ENCODE measurements at regions not wholly inside any gene's neighbourhood (a gene's known extent, or its start where the extent isn't known, plus 50 kb on each side); places are given as distances from the start of the nearest gene placed in this dataset.

- no peak for DNase-seq
Measured at GRCh38 chr11:111194860-111195568, 50.5 kb upstream of the POU2AF2 start.

DNA sequence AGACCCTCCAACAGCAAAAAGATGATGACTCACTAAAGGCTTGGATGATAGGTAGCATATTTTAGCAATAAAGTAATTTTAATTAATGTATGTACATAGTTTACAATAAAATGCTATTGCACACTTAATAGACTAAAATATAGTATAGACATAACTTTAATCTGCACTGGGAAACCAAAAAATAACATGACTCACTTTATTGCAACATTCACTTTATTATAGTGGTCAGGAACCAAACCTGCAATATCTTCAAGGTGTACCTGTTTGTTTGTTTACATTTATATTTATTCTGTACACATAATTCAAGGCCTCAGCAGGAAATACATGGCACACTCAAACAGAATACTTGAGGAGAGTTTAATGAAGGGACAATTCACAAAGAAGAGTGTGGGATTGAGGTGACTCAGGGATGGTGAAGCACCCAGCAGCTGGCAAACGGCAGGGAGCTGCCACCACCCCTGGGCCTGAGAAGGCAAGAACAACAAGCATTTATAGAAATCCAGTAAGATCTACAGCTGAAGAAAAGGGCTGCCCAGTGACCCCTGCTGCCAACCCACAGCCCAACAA, 51.5 kb upstream of the POU2AF2 start:
- no peak for DNase-seq

- no peak for DNase-seq
Measured at GRCh38 chr11:111189466-111189865, 56.1 kb upstream of the POU2AF2 start.

DNA sequence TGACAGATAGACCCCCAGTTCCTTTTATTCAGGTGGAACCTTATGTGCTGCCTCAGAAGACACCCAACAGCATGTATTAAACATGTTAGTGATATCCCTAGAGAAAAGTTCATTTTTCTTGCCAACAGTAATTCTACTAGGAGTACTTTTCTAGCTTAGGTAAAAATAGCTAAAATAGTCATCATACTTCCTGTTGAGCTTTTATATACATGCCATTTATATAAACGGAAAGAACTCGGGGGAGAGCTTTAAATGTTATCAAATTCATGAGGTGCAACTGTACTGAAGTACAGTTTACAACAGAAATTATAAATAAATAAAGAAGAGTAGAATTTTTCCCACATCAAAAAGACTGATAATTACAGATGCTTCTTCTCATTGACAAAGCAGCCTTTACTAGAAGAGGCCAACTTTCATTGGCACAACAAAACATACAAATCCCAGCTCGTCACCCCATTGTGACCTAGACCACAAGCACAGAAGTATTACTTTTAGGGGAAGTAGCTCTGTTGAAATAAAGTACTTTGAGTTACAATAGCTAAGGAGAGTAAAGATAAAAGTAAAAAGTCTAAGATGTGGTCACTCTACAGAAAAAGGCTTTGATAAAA, 59.1 kb upstream of the POU2AF2 start:
- DNase-seq: peak; percentile 72

- DNase-seq: peak; percentile 83
Measured at GRCh38 chr11:111185266-111185665, 60.3 kb upstream of the POU2AF2 start.

DNA sequence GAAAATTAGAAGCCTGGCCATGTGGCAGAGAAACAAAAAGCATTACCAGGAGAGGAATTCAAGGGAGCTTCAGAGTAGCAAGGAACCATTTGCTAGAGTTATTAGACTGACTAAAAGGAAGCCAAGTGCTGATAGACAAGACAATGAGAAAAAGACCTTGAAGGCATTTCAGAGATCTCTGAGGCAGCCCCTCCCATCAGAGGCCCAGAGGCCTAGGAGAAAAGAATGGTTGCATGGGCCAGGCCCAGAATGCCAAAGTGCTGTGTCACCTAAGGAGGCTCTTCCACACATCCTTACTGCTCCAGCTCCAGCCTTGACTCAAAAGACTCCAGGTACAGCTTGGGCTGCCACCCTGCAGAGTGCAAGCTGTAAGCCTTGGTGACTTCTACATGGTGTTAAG, 61.8 kb upstream of the POU2AF2 start:
- DNase-seq: no peak

DNA sequence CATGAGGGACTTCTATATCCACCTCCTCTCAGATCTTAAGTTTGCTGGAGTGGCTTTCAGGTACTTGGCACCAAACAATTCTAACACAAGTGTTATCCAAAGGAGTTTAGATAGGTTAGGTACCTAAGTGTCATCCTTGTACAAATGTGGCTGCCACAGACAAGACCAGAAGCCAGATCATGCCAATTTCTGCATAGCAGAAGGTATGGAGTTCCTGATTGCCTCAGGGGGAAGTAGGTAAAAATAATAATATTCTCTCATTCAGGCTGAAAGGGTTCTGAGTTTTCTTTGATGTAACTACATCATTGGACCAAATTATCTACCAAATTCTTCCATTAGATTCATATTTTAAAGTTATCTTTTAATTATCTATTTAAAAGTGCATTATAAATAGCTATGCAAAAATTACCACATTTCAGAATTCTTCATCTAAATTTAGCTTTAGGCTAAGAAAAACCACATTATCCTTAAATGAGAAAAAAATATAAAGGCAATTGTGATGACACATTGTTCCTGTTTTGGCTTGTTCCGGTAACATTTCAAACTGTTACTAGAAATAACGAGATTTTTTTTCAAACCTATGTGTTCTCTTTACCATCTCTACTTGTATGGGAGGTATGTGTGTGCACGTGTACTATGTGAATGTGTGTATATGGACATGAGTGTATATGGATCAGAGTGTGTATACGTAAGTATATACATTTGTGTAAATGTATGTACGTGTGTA, 66.2 kb upstream of the POU2AF2 start:
- peak; percentile 54 for DNase-seq

DNA sequence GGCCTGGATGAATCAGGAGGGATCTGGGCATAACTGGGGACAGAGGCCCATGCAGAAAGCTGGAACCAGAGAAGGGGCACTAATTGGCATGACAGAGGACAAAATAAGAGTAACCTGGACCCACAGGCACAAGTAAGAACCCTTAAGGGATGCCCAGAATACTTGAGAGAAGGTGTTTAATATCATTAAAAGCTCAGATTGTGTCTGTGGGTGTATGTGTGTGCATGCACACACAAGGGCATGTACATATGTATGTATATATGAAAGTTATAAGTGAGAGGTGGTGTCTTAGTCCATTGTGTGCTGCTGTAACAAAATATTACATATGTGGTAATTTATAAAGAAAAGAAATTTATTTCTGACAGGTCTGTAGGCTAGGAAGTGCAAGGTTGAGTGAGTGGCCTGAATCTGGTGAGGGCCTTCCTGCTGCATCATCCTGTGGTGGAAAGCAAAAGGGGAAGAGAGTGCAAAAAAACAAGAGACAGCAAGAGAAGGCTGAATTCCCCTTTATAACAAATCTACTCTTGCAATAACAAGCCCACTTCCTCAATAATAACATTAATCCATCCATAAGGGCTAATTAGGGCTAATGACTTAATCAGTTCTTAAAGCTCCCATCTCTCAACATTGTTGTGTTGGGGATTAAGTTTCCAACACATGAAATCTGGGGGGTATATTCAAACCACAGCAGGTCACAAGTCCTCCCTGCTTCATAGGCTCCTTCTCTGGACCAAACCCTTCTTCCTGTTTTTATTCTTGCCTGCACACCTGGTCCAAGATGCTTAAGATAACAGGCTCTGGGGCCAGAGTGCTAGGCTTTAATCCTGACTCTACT, 68.3 kb upstream of the POU2AF2 start:
- peak; percentile 80 for DNase-seq

DNA sequence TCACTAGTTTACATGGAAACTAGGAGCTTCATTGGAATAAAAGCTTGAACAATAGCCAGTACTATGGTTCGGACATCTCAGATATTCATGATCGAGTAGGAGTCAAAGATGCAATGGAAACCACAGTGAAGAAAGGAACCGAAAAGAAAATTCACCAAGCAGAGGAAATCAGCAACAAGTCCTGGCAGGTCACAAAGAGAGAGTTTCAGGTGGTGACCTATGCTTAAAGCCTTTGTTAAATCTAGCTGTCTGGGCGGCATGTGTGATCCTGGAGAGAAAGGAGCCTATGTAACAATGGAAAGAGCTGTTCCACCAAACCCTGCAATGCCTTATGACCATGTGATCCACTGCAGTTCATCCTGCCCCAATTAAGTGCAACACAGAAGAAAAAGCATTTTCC, 68.9 kb upstream of the POU2AF2 start:
- DNase-seq: no peak

GRCh38 chr11:111173221-111173620, 72.3 kb upstream of the POU2AF2 start:
- DNase-seq: no peak

DNA sequence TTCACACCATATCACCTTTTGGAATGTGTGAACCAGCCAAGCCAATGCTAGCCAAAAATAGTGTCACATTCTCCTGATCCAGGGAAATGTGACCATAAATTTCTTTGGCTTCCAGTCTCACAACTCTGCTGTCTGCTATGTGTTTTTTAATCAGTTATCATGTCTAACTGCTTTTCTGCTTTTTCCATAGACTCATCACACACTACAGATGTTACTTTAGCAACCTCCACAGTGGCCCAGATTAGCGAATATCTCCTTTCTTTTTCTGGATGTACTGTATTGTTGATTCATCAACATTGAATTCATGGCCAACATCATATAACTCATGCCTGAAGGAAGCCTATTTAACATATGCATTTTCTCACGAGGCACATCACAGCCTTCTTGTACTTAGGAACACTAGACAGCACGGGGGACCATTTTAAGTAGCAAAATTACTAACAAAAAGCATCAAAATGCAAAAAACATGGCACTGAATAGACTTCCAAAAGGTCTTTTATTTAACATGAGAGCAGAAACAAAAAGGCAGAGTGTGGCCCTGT, 73.1 kb upstream of the POU2AF2 start:
- no peak for DNase-seq

GRCh38 chr11:111170761-111171379, 74.7 kb upstream of the POU2AF2 start:
- DNase-seq: no peak

GRCh38 chr11:111169367-111169766, 76.2 kb upstream of the POU2AF2 start:
- DNase-seq: no peak

DNA sequence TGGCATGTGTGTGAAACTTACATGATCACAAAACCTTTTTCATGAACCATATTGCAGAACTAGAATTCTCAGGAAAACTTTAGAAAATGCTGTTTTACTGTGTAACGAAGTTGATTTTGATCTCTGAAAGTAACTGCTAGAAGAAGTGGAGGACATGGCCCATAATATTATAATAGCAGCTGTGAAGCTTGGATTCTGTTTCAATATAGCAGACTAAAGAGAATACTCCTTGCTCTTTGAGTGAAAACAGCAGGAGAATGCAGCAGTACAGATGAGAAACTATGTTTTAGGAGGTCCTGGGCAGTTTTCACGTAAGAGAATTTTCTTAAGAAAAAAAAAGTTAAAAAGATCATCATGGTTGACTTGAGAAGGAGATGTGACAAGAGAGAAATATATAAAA, 76.7 kb upstream of the POU2AF2 start:
- no peak for DNase-seq

GRCh38 chr11:111167666-111168065, 77.9 kb upstream of the POU2AF2 start:
- DNase-seq: no peak

- DNase-seq: no peak
Measured at GRCh38 chr11:111166598-111166997, 78.9 kb upstream of the POU2AF2 start.

DNA sequence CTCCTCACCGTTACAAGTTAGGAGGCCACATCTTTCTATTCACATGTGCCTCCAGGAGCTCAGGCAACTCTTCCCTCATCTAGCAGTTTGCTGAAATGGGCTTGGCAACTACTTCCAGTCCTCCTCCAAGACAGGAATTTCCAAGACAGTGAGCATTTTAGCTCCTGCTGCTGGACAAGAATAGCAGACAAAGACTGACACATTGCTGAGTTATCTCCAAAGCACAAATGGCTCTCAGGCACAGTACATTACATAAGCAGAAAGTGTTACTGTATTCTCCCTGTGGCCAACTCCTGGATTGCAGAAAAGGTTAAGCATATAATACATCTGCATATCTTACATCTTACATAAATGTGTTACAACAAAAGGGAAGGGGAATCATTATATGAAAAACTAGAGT, 83.2 kb upstream of the POU2AF2 start:
- no peak for DNase-seq

GRCh38 chr11:111157571-111157970, 88.0 kb upstream of the POU2AF2 start:
- DNase-seq: no peak

- no peak for DNase-seq
Measured at GRCh38 chr11:111155021-111155420, 90.5 kb upstream of the POU2AF2 start.

DNA sequence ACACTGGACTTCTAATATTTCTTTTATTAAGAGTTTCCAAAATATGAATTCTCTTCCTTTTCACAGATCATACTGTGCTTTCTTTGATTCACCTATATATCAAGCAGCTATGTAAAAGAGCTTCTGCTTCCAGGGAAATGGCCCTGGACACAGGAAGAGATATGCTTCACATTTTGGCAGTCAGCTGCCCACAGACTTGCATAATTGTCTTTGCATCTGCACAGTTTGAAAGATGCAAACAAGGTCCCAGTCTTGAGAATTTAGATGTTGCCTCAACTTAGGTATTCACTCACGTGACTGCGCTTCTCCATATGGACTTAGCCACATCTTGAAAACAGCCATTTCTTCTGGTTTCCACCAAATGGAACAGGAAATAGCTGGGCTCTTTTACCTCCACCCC, 92.3 kb upstream of the POU2AF2 start:
- DNase-seq: no peak

DNA sequence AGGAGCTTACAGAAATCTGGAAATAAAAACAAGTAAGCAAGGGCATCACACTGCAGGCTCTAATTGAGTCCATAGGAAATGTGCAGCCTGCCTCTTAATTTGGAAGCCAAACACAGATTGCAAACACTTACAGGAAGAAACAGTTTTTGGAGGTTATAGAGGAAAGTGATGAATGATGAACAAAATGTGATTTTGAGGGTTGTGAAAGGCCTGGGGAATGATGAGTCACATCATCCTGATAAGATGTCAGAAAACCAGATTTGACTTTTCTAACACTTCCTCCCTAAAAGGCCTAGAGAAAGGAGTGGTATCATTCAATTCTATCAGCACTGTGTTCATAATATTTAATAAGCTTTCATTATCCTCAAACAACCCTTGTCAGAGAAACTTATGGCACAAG, 96.6 kb upstream of the POU2AF2 start:
- peak; percentile 61 for DNase-seq

DNA sequence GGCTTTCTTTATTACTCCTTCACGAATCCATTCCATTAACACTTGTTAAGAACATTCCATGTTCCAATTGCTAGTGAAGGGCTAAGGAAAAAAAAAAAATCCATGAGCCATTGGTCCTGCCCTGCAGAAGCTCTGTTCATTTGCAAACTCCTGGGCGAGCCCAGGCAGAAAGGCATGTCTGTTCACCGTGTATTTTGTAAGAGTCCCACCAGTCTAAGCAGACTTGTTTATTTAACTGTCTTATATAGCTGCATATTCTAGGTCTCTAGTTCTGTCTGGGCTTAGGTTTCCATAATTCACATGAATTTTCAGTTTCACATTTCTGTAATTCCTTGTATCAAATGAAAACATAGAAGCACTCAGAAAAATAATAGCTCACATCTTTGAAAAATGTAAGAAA, 97.4 kb upstream of the POU2AF2 start:
- no peak for DNase-seq
